ENCODE measurements at regions not wholly inside any gene's neighbourhood (a gene's known extent, or its start where the extent isn't known, plus 50 kb on each side); places are given as distances from the start of the nearest gene placed in this dataset.
"Not testable (repeated sequence)": the region's sequence is repeated elsewhere in the genome, so short reads cannot be mapped to it uniquely, and the experiment has no call there.

DNA sequence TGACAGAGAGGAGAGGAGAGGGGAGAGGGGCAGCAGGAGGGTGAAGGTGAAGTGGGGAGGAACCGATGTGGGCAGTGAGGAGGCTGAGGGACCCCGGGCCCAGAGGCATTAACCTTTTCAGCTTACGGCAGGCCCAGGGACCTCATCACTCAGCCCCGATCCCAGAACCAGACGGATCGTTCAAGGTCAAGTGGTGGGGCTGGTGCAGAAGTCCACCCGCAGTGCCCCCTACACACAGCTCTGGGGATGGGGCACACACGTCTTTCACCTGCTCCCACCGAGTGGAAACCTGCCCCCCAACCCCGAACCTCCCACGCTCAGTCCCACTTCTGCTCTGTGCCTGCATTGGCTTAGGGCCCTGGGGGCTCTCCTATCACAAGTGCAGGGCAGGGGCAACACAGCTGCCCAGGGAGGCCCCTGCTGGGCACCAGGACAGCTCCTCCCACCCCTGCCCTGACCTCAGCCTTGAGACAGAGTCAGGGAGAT, 81.9 kb upstream of the GOLGA6L4 start:
- not testable (repeated sequence) for H3K9me3 ChIP-seq (ENCODE audit: control insufficient read depth, insufficient read depth, low read depth, low read length); H3K9ac ChIP-seq (ENCODE audit: low read length); H3K4me3 ChIP-seq (ENCODE audit: low read depth, low read length); H3K27me3 ChIP-seq (ENCODE audit: control insufficient read depth, insufficient read depth, low read length); H3K36me3 ChIP-seq (ENCODE audit: control insufficient read depth, insufficient read depth, low read length); H3K27ac ChIP-seq (ENCODE audit: low read depth, low read length)
- H3K4me1 ChIP-seq (ENCODE audit: control insufficient read depth, insufficient read depth, low read length), result peaks cover 10% of the 10 kb centered on the region; the same call in 1 of the 2 replicates

DNA sequence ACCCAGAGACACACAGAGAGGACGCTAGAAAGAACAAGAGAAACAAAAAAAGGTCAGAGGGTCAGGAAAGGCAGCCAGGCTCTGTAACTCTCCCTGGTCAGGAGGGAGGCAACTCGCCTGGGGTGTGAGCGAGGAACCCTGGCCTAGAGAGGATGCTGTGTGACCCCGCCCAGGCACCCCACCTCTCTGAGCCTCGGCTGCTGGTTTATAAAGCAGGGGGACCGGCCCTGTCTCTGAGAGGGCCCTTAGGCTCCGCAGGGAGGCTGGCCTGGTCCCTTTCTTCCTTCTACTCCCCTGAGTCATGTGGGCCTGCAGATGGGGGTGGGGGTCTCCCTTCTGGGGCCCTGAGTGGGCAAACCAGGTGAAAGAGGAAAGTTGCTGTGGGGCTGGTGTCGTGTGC, 81.3 kb upstream of the GOLGA6L4 start:
- H3K9ac ChIP-seq (ENCODE audit: low read length); H3K9me3 ChIP-seq (ENCODE audit: control insufficient read depth, insufficient read depth, low read depth, low read length); H3K27me3 ChIP-seq (ENCODE audit: control insufficient read depth, insufficient read depth, low read length); H3K27ac ChIP-seq (ENCODE audit: low read depth, low read length); H3K36me3 ChIP-seq (ENCODE audit: control insufficient read depth, insufficient read depth, low read length); H3K4me3 ChIP-seq (ENCODE audit: low read depth, low read length): not testable (repeated sequence)
- peaks cover 10% of the 10 kb centered on the region; the same call in 1 of the 2 replicates for H3K4me1 ChIP-seq (ENCODE audit: control insufficient read depth, insufficient read depth, low read length)

DNA sequence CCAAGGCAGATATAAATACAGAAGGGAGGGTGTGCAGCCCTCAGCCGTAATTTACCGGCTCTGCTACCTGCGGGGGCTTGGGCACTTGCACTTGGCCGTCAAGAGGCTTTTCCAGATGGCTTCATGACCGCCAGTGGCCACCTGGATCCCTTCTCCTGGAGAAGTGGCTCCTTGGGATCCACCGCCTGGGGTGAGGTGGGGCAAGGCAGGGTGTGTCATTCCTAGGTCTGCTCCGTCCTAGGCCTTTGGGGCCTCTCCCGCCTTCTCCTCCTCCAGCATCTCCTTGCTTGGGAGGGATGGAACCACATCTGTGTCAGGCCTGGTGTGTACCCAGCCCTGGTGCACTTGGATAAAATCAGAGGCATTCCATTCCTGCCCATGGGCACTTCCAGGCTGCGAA, 80.8 kb upstream of the GOLGA6L4 start:
- not testable (repeated sequence) for H3K36me3 ChIP-seq (ENCODE audit: control insufficient read depth, insufficient read depth, low read length)

DNA sequence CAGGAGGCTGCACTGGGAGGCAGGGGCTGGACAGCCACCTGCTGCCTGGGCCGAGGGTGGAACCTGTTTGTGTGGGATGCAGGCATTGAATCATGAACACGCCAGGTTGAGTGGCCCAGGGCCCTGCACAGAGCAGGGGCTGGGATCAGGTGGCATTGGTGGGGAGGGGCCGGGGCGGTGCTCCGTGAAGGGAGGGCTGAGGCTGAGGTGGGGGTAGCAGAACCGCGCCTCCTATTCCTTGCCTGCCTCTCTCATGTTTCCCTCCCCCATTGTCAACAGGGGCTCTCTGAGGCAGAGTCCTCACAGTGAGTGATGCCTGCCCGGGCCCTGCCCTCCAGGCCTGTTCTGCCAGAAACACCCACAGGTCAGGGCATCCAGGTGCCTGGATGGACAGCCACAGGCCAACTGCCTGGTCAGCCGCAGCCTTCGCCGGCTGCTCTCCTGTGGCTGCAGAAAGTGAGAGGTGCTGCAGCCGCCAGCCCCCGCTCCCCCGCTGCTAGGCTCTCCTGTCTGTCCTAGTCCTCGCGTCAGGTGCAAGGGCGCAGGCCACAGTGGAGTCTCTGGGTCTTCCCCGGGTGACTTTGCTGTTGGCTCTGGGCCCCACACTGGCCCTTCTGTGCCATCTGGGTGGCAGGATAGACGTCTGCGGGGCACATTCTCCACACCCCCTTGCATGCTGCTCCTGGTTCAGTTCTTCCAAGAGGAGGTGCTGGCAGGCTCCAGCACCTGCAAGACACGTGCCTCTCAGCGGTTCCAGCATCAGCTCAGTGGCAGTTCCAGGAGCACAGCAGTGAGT, 79.6 kb upstream of the GOLGA6L4 start:
- H3K27me3 ChIP-seq (ENCODE audit: control insufficient read depth, insufficient read depth, low read length); H3K9me3 ChIP-seq (ENCODE audit: control insufficient read depth, insufficient read depth, low read depth, low read length); H3K9ac ChIP-seq (ENCODE audit: low read length); H3K4me3 ChIP-seq (ENCODE audit: low read depth, low read length); H3K27ac ChIP-seq (ENCODE audit: low read depth, low read length); H3K36me3 ChIP-seq (ENCODE audit: control insufficient read depth, insufficient read depth, low read length): not testable (repeated sequence)
- peaks cover 10% of the 10 kb centered on the region; the same call in 1 of the 2 replicates for H3K4me1 ChIP-seq (ENCODE audit: control insufficient read depth, insufficient read depth, low read length)

More for the DNA sequence above, 80.8 kb upstream of the GOLGA6L4 start:
- not testable (repeated sequence) for H3K9me3 ChIP-seq (ENCODE audit: control insufficient read depth, insufficient read depth, low read depth, low read length); H3K27ac ChIP-seq (ENCODE audit: low read depth, low read length); H3K4me3 ChIP-seq (ENCODE audit: low read depth, low read length); H3K27me3 ChIP-seq (ENCODE audit: control insufficient read depth, insufficient read depth, low read length); H3K9ac ChIP-seq (ENCODE audit: low read length)
- H3K4me1 ChIP-seq (ENCODE audit: control insufficient read depth, insufficient read depth, low read length), result peaks cover 10% of the 10 kb centered on the region; the same call in 1 of the 2 replicates

GRCh38 chr15:84156588-84156840, 79.1 kb upstream of the GOLGA6L4 start:
- not testable (repeated sequence) for H3K36me3 ChIP-seq (ENCODE audit: control insufficient read depth, insufficient read depth, low read length); H3K27ac ChIP-seq (ENCODE audit: low read depth, low read length); H3K9ac ChIP-seq (ENCODE audit: low read length); H3K27me3 ChIP-seq (ENCODE audit: control insufficient read depth, insufficient read depth, low read length); H3K9me3 ChIP-seq (ENCODE audit: control insufficient read depth, insufficient read depth, low read depth, low read length); H3K4me3 ChIP-seq (ENCODE audit: low read depth, low read length)
- peaks cover 10% of the 10 kb centered on the region; the same call in 1 of the 2 replicates for H3K4me1 ChIP-seq (ENCODE audit: control insufficient read depth, insufficient read depth, low read length)

- not testable (repeated sequence) for H3K4me3 ChIP-seq (ENCODE audit: low read depth, low read length); H3K9ac ChIP-seq (ENCODE audit: low read length); H3K27ac ChIP-seq (ENCODE audit: low read depth, low read length); H3K27me3 ChIP-seq (ENCODE audit: control insufficient read depth, insufficient read depth, low read length); H3K9me3 ChIP-seq (ENCODE audit: control insufficient read depth, insufficient read depth, low read depth, low read length); H3K36me3 ChIP-seq (ENCODE audit: control insufficient read depth, insufficient read depth, low read length)
- peaks cover 10% of the 10 kb centered on the region; the same call in 1 of the 2 replicates for H3K4me1 ChIP-seq (ENCODE audit: control insufficient read depth, insufficient read depth, low read length)
Observed at GRCh38 chr15:84157056-84157632, 78.4 kb upstream of the GOLGA6L4 start.

GRCh38 chr15:84157857-84158256, 77.7 kb upstream of the GOLGA6L4 start:
- H3K27ac ChIP-seq (ENCODE audit: low read depth, low read length); H3K27me3 ChIP-seq (ENCODE audit: control insufficient read depth, insufficient read depth, low read length); H3K4me3 ChIP-seq (ENCODE audit: low read depth, low read length); H3K36me3 ChIP-seq (ENCODE audit: control insufficient read depth, insufficient read depth, low read length); H3K9me3 ChIP-seq (ENCODE audit: control insufficient read depth, insufficient read depth, low read depth, low read length); H3K9ac ChIP-seq (ENCODE audit: low read length): not testable (repeated sequence)
- peaks cover 10% of the 10 kb centered on the region; the same call in 1 of the 2 replicates for H3K4me1 ChIP-seq (ENCODE audit: control insufficient read depth, insufficient read depth, low read length)

GRCh38 chr15:84159346-84160269, 76.0 kb upstream of the GOLGA6L4 start:
- H3K36me3 ChIP-seq (ENCODE audit: control insufficient read depth, insufficient read depth, low read length); H3K9ac ChIP-seq (ENCODE audit: low read length); H3K27ac ChIP-seq (ENCODE audit: low read depth, low read length); H3K27me3 ChIP-seq (ENCODE audit: control insufficient read depth, insufficient read depth, low read length); H3K4me3 ChIP-seq (ENCODE audit: low read depth, low read length); H3K9me3 ChIP-seq (ENCODE audit: control insufficient read depth, insufficient read depth, low read depth, low read length): not testable (repeated sequence)
- H3K4me1 ChIP-seq (ENCODE audit: control insufficient read depth, insufficient read depth, low read length), result peaks cover 10% of the 10 kb centered on the region; the same call in 1 of the 2 replicates

DNA sequence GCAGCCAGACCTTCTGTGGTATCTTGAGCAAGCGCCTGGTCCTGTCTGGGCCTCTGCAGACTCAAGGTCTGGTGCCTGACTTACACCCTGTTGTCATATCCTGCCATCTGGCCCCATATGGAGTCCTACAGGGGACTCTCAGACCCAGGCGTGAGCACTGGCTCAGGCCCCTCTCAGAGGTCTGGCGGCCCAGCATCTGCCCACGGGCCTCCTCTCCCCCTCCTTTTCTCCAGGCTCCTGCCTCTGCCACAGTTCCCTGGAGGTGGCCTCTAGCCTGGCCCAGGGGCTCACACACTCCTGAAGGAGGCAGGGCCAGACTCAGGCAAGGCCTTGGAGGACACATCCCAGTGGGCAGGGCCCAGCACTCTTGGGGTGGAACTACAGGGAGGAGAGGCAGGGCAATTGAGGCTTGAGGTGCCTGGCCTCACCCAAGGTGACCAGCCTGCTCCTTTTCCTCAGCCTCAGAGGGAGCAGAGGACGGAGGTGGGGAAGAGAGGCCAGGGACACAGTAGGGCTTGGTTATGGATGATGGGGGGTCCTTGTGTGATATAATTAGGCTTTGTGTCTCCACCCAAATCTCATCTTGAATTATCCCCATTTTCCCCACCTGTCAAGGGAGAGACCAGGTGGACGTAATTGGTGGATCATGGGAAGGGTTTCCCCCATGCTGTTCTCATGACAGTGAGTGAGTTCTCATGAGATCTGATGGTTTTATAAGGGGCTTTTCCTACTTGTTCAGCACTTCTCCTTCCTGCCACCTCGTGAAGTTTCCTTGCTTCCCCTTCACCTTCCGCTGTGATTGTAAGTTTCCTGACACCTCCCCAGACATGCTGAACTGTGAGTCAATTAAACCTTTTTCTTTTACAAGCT, 70.9 kb upstream of the GOLGA6L4 start:
- H3K27me3 ChIP-seq (ENCODE audit: control insufficient read depth, insufficient read depth, low read length); H3K4me3 ChIP-seq (ENCODE audit: low read depth, low read length); H3K9me3 ChIP-seq (ENCODE audit: control insufficient read depth, insufficient read depth, low read depth, low read length); H3K9ac ChIP-seq (ENCODE audit: low read length); H3K4me1 ChIP-seq (ENCODE audit: control insufficient read depth, insufficient read depth, low read length); H3K27ac ChIP-seq (ENCODE audit: low read depth, low read length); H3K36me3 ChIP-seq (ENCODE audit: control insufficient read depth, insufficient read depth, low read length): not testable (repeated sequence)

- H3K4me1 ChIP-seq (ENCODE audit: control insufficient read depth, insufficient read depth, low read length); H3K9ac ChIP-seq (ENCODE audit: low read length); H3K27me3 ChIP-seq (ENCODE audit: control insufficient read depth, insufficient read depth, low read length); H3K4me3 ChIP-seq (ENCODE audit: low read depth, low read length); H3K27ac ChIP-seq (ENCODE audit: low read depth, low read length); H3K9me3 ChIP-seq (ENCODE audit: control insufficient read depth, insufficient read depth, low read depth, low read length); H3K36me3 ChIP-seq (ENCODE audit: control insufficient read depth, insufficient read depth, low read length): not testable (repeated sequence)
Observed at GRCh38 chr15:84170029-84170428, 65.5 kb upstream of the GOLGA6L4 start.
